ENCODE measurements at regions not wholly inside any gene's neighbourhood (a gene's known extent, or its start where the extent isn't known, plus 50 kb on each side); places are given as distances from the start of the nearest gene placed in this dataset.

DNA sequence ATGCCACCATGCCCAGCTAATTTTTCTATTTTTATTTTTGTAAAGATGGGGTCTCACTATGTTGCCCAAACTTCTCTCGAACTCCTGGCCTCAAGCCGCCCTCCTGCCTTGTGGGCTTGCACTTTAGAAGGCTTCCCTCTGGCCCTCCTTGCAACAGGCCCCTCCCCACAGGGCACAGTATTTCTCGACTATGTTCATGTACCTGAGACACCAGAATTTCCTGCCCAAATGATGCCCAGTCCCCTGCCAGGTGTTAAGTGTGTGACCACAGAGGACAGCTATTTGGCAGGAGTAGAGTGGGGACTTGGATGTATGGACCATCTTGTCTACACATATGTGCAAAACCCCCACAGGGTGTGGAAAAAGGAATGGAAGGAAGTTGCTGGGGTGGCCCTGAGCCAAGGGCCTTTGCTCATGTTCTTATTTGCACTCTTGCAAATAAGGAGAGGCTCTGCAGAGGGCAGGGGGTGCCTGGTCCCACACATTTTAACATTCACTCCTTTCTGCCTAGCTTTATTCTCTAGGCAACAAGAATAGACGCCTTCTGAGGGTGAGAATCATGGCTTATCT, 168.4 kb upstream of the PODXL start:
- no peak overlapping the region for H3K27ac Mint-ChIP-seq
- no peaks in the 10 kb centered on the region for H3K27me3 Mint-ChIP-seq (ENCODE audit: low read depth)
- DNase-seq (ENCODE audit: low spot score) = no peak
- no peaks in the 10 kb centered on the region for H3K36me3 Mint-ChIP-seq (ENCODE audit: low read depth)
- H3K4me3 Mint-ChIP-seq = no peak overlapping the region
- H3K4me1 Mint-ChIP-seq (ENCODE audit: low read depth) = no peaks in the 10 kb centered on the region
- peaks cover 8% of the 10 kb centered on the region for H3K9me3 Mint-ChIP-seq

DNA sequence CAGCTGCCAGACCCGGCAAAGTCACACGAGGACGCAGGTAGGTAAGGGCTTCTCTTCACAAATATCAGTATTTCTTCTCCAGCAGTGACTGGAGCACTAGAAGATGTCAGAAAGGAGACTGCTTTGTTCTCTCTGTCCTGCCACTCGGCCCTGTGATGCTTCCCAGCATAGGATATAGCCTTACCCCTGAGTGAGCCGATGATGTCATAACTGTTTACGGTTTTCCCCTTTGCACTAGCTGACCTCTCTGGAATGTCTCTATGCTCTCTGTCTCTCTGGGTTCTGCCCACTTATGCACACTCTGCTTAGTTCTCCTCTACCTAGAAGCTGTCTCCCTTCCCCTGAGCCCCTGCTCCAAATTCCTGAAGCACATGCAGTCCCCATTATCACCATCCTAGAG, 167.5 kb upstream of the PODXL start:
- peaks cover 6% of the 10 kb centered on the region for H3K9me3 Mint-ChIP-seq
- no peaks in the 10 kb centered on the region for H3K27me3 Mint-ChIP-seq (ENCODE audit: low read depth)
- no peaks in the 10 kb centered on the region for H3K36me3 Mint-ChIP-seq (ENCODE audit: low read depth)
- H3K4me3 Mint-ChIP-seq = no peak overlapping the region
- no peak overlapping the region for H3K27ac Mint-ChIP-seq
- no peak for DNase-seq (ENCODE audit: low spot score)
- H3K4me1 Mint-ChIP-seq (ENCODE audit: low read depth) = no peaks in the 10 kb centered on the region

DNA sequence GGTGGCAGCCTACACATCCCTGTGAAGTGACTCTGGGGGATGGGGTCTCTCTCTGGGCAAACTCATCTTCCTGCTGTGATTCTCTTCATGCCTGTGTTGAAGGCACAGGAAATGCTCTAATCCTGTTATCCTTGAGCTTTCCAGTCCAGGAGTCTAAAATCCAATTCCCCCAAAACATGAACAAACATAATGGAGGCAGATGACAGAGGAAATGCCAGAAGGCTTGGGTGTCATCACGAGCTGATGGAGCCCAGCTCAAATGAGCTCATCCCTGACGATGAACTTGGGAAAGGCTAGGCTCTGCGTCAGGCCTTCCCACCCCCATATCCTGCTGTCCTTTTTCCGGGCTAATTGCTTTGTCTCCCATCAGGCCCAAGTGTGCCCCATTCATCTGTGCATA, 165.9 kb upstream of the PODXL start:
- no peak overlapping the region for H3K4me3 Mint-ChIP-seq
- no peaks in the 10 kb centered on the region for H3K4me1 Mint-ChIP-seq (ENCODE audit: low read depth)
- H3K9me3 Mint-ChIP-seq = no peaks in the 10 kb centered on the region
- no peak overlapping the region for H3K27ac Mint-ChIP-seq
- no peaks in the 10 kb centered on the region for H3K27me3 Mint-ChIP-seq (ENCODE audit: low read depth)
- H3K36me3 Mint-ChIP-seq (ENCODE audit: low read depth) = no peaks in the 10 kb centered on the region
- DNase-seq (ENCODE audit: low spot score) = no peak

DNA sequence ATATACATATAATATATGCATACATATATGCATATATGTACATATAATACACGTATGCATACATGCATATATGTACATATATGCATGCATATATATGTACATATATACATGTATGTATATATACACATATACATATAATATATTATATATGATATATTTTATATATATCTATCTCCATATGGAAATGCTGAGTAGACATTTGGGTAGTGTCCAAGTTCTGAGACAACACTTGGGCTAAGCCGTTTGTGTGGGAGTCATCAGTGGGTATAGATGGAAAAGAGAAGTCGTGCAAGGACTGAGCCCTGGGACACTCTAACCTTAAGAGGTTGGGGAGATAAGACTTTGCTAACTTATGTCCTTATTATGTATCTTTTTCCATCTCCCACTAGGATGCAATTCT, 165.2 kb upstream of the PODXL start:
- no peak overlapping the region for H3K4me3 Mint-ChIP-seq
- no peaks in the 10 kb centered on the region for H3K27me3 Mint-ChIP-seq (ENCODE audit: low read depth)
- no peaks in the 10 kb centered on the region for H3K4me1 Mint-ChIP-seq (ENCODE audit: low read depth)
- no peaks in the 10 kb centered on the region for H3K9me3 Mint-ChIP-seq
- H3K27ac Mint-ChIP-seq = no peak overlapping the region
- no peak for DNase-seq (ENCODE audit: low spot score)
- H3K36me3 Mint-ChIP-seq (ENCODE audit: low read depth) = no peaks in the 10 kb centered on the region

DNA sequence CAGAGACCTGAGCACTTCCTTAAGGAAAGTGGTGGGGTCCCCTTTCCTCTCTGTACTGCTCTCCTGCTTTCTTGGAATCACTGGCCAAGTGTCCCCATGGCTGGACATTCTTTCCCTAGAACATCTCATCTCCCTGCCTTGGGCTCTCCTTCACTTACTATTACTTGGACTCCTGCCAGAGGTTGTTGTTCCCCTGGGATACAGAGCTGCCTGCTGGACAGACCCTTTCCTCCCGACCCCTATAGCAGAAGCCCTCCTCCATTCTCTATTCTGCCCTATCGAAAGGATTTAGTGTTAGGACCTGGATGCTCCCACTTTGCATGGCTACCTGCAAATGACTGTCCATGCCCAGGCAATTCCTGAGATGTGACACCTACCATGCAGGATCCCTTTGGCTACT, 164.3 kb upstream of the PODXL start:
- H3K27me3 Mint-ChIP-seq (ENCODE audit: low read depth) = no peaks in the 10 kb centered on the region
- H3K36me3 Mint-ChIP-seq (ENCODE audit: low read depth) = no peaks in the 10 kb centered on the region
- no peaks in the 10 kb centered on the region for H3K4me1 Mint-ChIP-seq (ENCODE audit: low read depth)
- no peak for DNase-seq (ENCODE audit: low spot score)
- H3K27ac Mint-ChIP-seq = no peak overlapping the region
- no peak overlapping the region for H3K4me3 Mint-ChIP-seq
- H3K9me3 Mint-ChIP-seq = no peaks in the 10 kb centered on the region

DNA sequence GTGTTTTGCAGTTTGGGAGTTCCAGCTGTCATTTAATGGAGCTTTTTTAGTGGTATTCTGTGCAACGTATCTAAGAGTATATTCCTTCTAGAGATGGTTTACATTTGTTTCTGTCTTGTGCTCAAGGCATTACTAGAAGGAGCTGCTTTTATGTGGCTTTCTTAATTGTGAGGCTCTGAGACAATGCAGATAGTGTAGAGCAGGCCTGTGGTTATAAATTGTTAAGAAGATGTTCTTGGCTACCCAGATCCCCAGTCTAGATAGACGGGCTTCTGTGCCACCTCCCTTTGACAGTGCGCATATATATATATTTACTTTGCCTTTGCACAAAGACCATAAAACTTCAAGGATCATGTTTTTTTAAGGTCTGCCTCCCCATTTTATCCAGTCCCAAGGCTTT, 160.8 kb upstream of the PODXL start:
- Mint-ChIP-seq H3K9me3 (no peaks in the 10 kb centered on the region), H3K27me3 (ENCODE audit: low read depth) (no peaks in the 10 kb centered on the region), H3K27ac (no peak overlapping the region), H3K4me1 (ENCODE audit: low read depth) (no peaks in the 10 kb centered on the region), H3K36me3 (ENCODE audit: low read depth) (no peaks in the 10 kb centered on the region), H3K4me3 (no peak overlapping the region)
- DNase-seq (ENCODE audit: low spot score) = no peak

DNA sequence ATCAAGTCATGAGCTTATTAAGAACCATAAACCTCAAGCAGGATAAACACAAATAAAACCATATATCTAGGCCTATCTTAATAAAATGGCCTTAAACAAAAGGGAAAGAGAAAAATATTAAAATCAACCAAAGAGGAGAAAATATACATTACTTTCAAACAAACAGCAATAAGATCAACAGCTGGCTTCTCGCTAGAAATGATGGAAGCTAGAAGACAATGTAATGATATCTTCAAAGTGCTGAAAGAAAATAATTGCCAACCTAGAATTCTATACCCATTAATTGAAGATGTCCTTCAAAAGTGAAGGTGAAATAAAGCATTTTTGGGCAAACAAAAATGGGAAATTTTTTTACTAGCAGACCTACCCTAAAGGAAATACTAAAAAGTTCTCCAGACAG, 142.9 kb upstream of the PODXL start:
- Mint-ChIP-seq H3K27me3 (ENCODE audit: low read depth) (no peaks in the 10 kb centered on the region), H3K36me3 (ENCODE audit: low read depth) (no peaks in the 10 kb centered on the region), H3K4me3 (no peak overlapping the region), H3K4me1 (ENCODE audit: low read depth) (no peaks in the 10 kb centered on the region), H3K9me3 (no peaks in the 10 kb centered on the region), H3K27ac (no peak overlapping the region)
- DNase-seq (ENCODE audit: low spot score) = no peak

DNA sequence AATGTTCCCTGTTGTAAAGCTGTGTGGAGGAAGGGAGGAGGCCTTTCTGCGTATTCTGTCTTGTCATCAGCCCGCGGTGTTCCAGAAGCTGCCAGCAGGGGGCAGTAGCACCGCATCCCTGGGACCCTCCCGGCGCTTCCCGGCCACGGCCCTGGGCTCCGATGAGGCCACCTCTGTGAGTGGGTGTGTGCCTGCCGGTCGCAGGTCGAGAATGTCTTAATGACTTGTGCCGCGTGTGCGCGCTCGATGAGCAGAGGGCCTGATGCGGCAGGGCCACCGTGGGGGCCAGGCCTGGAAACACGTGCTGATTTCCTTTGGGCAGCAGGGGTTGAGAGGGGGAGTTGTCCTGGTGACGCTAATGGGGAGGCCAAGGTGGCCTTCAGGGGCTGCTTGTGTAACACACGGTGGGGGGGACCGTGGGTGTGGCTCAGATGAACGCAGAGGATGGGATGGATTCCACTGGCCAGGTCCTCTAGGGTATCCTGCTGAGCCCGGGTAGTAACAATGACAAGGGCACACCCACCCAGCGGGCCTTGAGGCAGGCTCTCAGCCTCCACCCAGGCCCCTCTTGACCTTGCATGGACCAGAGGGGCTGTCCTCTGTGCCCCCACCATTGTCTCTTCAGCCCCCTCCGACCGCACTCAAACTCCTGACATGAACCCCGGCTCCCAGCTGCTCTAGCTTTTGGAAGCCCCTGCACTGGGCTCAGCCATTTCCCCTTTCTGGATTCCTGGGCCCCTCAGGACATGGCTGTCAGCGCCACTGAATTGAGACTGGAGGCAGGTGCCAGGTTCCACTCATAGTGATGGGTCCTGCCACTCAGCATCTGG, 135.9 kb upstream of the PODXL start:
- Mint-ChIP-seq H3K27ac (no peak overlapping the region), H3K27me3 (ENCODE audit: low read depth) (peaks cover 4% of the 10 kb centered on the region), H3K9me3 (no peaks in the 10 kb centered on the region), H3K4me3 (no peak overlapping the region), H3K4me1 (ENCODE audit: low read depth) (peaks cover 1% of the 10 kb centered on the region), H3K36me3 (ENCODE audit: low read depth) (no peaks in the 10 kb centered on the region)
- DNase-seq (ENCODE audit: low spot score) = peak; percentile 42

DNA sequence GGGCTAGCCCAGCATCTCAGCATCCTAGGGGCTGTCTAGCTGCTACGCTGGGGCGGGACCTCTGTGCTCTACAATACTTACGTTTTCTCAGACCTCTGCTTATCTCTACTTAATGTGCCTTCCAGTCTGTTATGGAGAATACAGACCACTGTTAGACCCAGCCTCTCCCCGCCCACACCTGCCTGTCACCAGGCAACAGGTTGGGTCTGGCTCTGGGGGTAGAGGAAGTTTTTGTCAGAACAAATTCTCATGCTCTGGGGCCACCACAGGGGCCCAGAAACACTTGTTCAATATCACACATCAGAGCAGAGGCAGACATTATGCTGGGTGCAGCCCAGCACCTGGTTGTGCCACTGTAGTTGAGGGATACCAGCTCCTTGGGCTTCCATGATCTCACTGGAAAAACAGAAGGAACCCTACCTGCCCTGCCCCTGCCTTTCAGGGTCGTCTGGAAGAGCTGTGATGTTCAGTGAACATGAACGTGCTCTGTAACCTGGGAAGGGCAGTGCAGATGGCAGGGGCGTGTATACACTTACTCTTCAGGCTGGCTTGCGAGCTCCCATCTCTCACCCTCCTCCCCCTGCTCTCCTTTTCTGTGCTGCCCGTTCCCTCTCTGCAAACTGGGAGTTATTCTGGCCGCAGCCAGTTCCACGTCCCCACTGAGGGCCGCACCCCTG, 135.2 kb upstream of the PODXL start:
- H3K4me1 Mint-ChIP-seq (ENCODE audit: low read depth) = peaks cover 1% of the 10 kb centered on the region
- H3K36me3 Mint-ChIP-seq (ENCODE audit: low read depth) = no peaks in the 10 kb centered on the region
- H3K27ac Mint-ChIP-seq = no peak overlapping the region
- no peak overlapping the region for H3K4me3 Mint-ChIP-seq
- H3K27me3 Mint-ChIP-seq (ENCODE audit: low read depth) = peaks cover 4% of the 10 kb centered on the region
- DNase-seq (ENCODE audit: low spot score) = no peak
- no peaks in the 10 kb centered on the region for H3K9me3 Mint-ChIP-seq

DNA sequence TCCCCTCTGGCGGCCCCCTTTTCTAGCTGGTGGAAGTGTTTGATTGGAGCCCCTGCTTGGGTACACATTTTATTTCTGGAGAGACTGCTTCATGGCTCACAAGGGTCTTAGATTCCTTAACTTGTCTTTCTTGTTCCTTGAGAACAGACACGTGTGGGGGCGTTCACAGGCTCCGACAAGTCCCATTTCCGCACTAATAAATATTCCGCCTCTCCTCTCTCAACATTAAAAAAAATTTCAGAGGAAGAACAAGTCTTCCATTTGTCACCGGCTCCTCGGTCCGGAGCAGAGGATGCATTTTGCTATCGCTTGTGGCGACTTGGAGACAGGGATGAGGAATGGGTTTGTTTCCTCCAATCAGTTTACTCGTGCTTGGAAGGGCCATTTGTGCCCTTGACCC, 134.0 kb upstream of the PODXL start:
- H3K36me3 Mint-ChIP-seq (ENCODE audit: low read depth) = no peaks in the 10 kb centered on the region
- DNase-seq (ENCODE audit: low spot score) = no peak
- H3K4me3 Mint-ChIP-seq = no peak overlapping the region
- H3K9me3 Mint-ChIP-seq = no peaks in the 10 kb centered on the region
- peaks cover 1% of the 10 kb centered on the region for H3K4me1 Mint-ChIP-seq (ENCODE audit: low read depth)
- H3K27me3 Mint-ChIP-seq (ENCODE audit: low read depth) = peaks cover 4% of the 10 kb centered on the region
- H3K27ac Mint-ChIP-seq = no peak overlapping the region

DNA sequence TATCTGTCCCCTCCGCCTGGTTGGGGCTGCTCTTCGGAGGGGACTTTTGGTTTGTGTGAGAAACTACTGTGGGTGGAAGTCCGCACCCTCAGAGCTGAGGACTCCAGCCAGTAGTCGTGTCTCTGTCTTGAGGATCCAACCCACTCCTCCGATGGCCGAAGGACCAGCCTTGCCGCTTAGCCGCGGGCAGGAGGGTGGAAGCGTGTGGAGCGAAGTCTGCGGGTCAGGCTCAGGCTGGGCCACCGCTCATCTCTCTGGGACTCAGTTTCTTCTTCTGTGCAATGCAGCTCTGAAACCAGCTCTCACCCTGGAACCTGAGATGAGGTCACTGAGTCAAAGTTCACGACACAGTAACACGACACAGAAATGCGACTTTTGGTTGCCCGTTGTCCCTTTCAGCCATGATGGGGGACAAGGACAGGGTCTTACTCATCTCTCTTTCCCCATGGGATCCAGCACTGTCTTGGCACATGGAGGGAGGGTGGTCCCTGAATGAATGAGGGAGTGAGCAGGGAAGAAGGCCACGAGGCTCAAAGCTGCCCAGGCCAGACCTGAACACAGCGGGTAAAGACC, 133.3 kb upstream of the PODXL start:
- no peak overlapping the region for H3K27ac Mint-ChIP-seq
- peaks cover 1% of the 10 kb centered on the region for H3K4me1 Mint-ChIP-seq (ENCODE audit: low read depth)
- no peaks in the 10 kb centered on the region for H3K9me3 Mint-ChIP-seq
- peaks cover 4% of the 10 kb centered on the region for H3K27me3 Mint-ChIP-seq (ENCODE audit: low read depth)
- H3K36me3 Mint-ChIP-seq (ENCODE audit: low read depth) = no peaks in the 10 kb centered on the region
- DNase-seq (ENCODE audit: low spot score) = no peak
- no peak overlapping the region for H3K4me3 Mint-ChIP-seq

DNA sequence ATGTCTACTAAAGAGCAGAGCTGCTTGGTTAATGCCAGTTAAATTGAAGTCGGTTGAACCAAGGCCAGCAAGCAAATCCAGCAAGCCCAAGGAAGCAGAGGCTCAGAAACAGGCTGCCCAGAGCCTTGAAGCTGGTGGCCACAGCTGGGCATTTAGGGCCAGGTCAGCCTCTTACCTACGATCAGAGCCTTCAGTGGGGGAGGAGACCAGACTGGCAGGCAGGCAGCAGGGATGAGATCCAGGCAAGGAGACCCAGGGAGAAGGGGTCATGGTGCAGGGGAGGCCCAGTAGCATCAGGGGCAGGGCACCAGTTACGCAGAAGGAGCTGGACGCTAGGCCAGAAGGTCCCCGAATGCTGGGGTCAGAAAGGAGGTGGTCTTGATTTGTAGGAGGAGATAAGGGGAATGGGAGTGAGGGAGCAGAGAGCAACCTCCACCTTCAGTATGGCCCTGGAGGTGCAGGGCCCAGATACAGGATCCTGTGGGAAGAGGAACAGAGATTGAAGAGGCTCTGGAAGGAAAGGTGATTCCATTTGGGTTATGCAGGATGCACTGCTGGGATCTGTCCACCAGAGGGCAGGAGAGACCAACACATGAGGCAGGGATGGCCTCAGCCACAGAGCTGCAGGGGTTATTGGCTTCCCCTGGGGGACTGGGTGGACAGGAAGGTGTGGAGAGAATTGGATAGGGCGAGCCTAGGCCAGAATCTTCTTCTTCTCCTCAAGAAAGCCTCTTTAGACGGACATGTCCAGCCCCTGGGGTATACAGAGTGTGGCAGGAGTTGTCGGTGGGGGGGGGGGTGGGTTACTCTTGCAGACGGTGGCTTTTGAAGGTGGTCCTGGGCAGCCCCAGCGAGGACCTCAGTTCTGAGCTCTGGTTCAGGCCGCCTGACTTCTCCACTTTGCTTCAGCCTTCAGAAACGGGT, 132.6 kb upstream of the PODXL start:
- no peaks in the 10 kb centered on the region for H3K36me3 Mint-ChIP-seq (ENCODE audit: low read depth)
- DNase-seq (ENCODE audit: low spot score) = peak; percentile 17
- no peak overlapping the region for H3K4me3 Mint-ChIP-seq
- H3K27ac Mint-ChIP-seq = no peak overlapping the region
- H3K4me1 Mint-ChIP-seq (ENCODE audit: low read depth) = peaks cover 1% of the 10 kb centered on the region
- peaks cover 4% of the 10 kb centered on the region for H3K27me3 Mint-ChIP-seq (ENCODE audit: low read depth)
- H3K9me3 Mint-ChIP-seq = no peaks in the 10 kb centered on the region

DNA sequence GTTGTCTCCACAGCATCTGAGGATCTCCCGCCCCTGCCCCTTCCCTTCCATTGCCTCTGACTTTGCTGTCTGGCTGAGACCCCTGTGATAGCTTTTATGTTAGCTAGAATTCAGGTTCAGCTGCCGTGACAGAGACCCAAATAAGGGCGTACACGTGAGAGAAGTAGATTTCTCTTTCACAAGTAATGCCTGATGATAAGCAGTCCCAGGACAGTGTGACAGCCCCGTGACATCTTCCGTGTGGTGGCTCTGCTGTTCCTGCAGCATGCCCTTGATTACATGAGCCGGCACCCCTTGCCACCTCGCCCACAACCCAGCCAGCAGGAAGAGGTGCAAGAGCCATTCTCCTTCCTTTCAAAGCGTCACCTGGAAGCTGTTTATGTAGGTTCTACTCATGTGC, 130.9 kb upstream of the PODXL start:
- Mint-ChIP-seq H3K4me1 (ENCODE audit: low read depth) (peaks cover 1% of the 10 kb centered on the region), H3K36me3 (ENCODE audit: low read depth) (no peaks in the 10 kb centered on the region), H3K27ac (no peak overlapping the region), H3K9me3 (no peaks in the 10 kb centered on the region), H3K4me3 (no peak overlapping the region), H3K27me3 (ENCODE audit: low read depth) (peaks cover 4% of the 10 kb centered on the region)
- DNase-seq (ENCODE audit: low spot score) = no peak
